Left lung (tissue), 4 donors: ENCODE measurements at regions not wholly inside any gene's neighbourhood (a gene's known extent, or its start where the extent isn't known, plus 50 kb on each side); places are given as distances from the start of the nearest gene placed in this dataset.

ENCODE experiments used
- ATAC-seq: fragments of 200-7000 bp; cut with Tn5 transposase; one replicate; pipeline ENCODE4 v1.9.1; 2020; ENCODE audit warnings: moderate library complexity
- DNase-seq, 4 donors: peaks; one replicate each; pipeline ENCODE4 v3.0.0-alpha.2; 2013 to 2020
- H3K27ac ChIP-seq, 2 donors: fragments of 200-600 bp; sonication (generic) in 1 of 2; one replicate each; pipeline versions ENCODE4 v1.5.0 to v1.8.0; 2020 to 2021
- H3K27me3 ChIP-seq, 2 donors: fragments of 200-600 bp; sonication (generic) in 1 of 2; one replicate each; pipeline versions ENCODE4 v1.5.0 to v1.8.0; 2020 to 2021
- H3K36me3 ChIP-seq, 2 donors: fragments of 200-600 bp; sonication (generic) in 1 of 2; one replicate each; pipeline versions ENCODE4 v1.5.0 to v1.8.0; 2020 to 2021
- H3K4me1 ChIP-seq, 2 donors: fragments of 200-600 bp; one replicate each; pipeline ENCODE4 v1.8.0; 2021
- H3K4me3 ChIP-seq, 2 donors: fragments of 200-600 bp; sonication (generic) in 1 of 2; one replicate each; pipeline versions ENCODE4 v1.5.0 to v1.8.0; 2020 to 2021; ENCODE audit warnings: mild to moderate bottlenecking in 1 of 2
- H3K9me3 ChIP-seq, 2 donors: fragments of 200-600 bp; sonication (generic) in 1 of 2; one replicate each; pipeline versions ENCODE4 v1.5.0 to v1.8.0; 2020 to 2021
- CTCF ChIP-seq, 2 donors: fragments of 200-600 bp; sonication (generic) in 1 of 2; IDR thresholded peaks; one replicate each; pipeline versions ENCODE4 v1.5.0 to v1.8.0; 2021; ENCODE audit warnings: antibody characterized with exemption in 2 of 2
- intact Hi-C, 2 donors: fragments of 100-400 bp; cut with DNase I; formaldehyde crosslinking; loops; one replicate each; pipeline versions ENCODE4 v1.11.2 to v1.14.2; 2022
- donor health status: DM: no; HTN: yes; CAD: no.
- donor health status: DM: no; HTN: no; CAD: no.

GRCh38 chr2:125885340-125885739, 770.6 kb upstream of the GYPC start:
- no peak overlapping the region for H3K4me3 ChIP-seq
- DNase-seq (no peak), ATAC-seq (no peak)
- H3K27ac ChIP-seq: no peak overlapping the region
- H3K9me3 ChIP-seq: peaks cover 0 to 47% of the 10 kb centered on the region in 2 donors
- no peak for TF ChIP-seq CTCF (IDR thresholded peaks at IDR 0.05)
- no peaks in the 10 kb centered on the region for H3K27me3 ChIP-seq
- H3K4me1 ChIP-seq: no peaks in the 10 kb centered on the region
- no peaks in the 10 kb centered on the region for H3K36me3 ChIP-seq
- intact Hi-C loops: no loop called here

GRCh38 chr2:125886153-125886552, 769.8 kb upstream of the GYPC start:
- TF ChIP-seq CTCF (IDR thresholded peaks at IDR 0.05): no peak
- no peaks in the 10 kb centered on the region for H3K27me3 ChIP-seq
- intact Hi-C loops: no loop called here
- no peaks in the 10 kb centered on the region for H3K4me1 ChIP-seq
- ATAC-seq (no peak), DNase-seq (no peak)
- no peak overlapping the region for H3K27ac ChIP-seq
- H3K36me3 ChIP-seq: no peaks in the 10 kb centered on the region
- H3K9me3 ChIP-seq: peaks cover 0 to 53% of the 10 kb centered on the region in 2 donors
- no peak overlapping the region for H3K4me3 ChIP-seq

GRCh38 chr2:125901278-125901677, 754.7 kb upstream of the GYPC start:
- DNase-seq (no peak), ATAC-seq (no peak)
- H3K4me3 ChIP-seq: no peak overlapping the region
- H3K36me3 ChIP-seq: no peaks in the 10 kb centered on the region
- intact Hi-C loops: no loop called here
- no peak for TF ChIP-seq CTCF (IDR thresholded peaks at IDR 0.05)
- H3K27ac ChIP-seq: no peak overlapping the region
- H3K27me3 ChIP-seq: no peaks in the 10 kb centered on the region
- H3K9me3 ChIP-seq: peaks cover 0 to 29% of the 10 kb centered on the region in 2 donors
- H3K4me1 ChIP-seq: no peaks in the 10 kb centered on the region

- intact Hi-C loops: no loop called here
- ATAC-seq (no peak), DNase-seq (no peak)
- Histone ChIP-seq H3K4me3 (no peak overlapping the region), H3K36me3 (no peaks in the 10 kb centered on the region), H3K4me1 (no peaks in the 10 kb centered on the region), H3K9me3 (no peaks in the 10 kb centered on the region), H3K27ac (no peak overlapping the region), H3K27me3 (no peaks in the 10 kb centered on the region)
- no peak for TF ChIP-seq CTCF (IDR thresholded peaks at IDR 0.05)
Measured at GRCh38 chr2:125925891-125926546, 729.9 kb upstream of the GYPC start.

- H3K36me3 ChIP-seq: no peaks in the 10 kb centered on the region
- DNase-seq (no peak), ATAC-seq (no peak)
- no peak for TF ChIP-seq CTCF (IDR thresholded peaks at IDR 0.05)
- H3K27me3 ChIP-seq: no peaks in the 10 kb centered on the region
- H3K4me3 ChIP-seq: no peak overlapping the region
- H3K27ac ChIP-seq: no peak overlapping the region
- intact Hi-C loops: no loop called here
- no peaks in the 10 kb centered on the region for H3K4me1 ChIP-seq
- H3K9me3 ChIP-seq: peaks cover 0 to 2% of the 10 kb centered on the region in 2 donors
Measured at GRCh38 chr2:125935559-125935958, 720.4 kb upstream of the GYPC start.
